WERI-Rb-1 (cell line): ENCODE measurements at regions not wholly inside any gene's neighbourhood (a gene's known extent, or its start where the extent isn't known, plus 50 kb on each side); places are given as distances from the start of the nearest gene placed in this dataset.

Experiments used
- DNase-seq: peaks from one replicate; pipeline ENCODE4 v3.0.0-alpha.2; 2020
- H3K27ac ChIP-seq: fragments of 250-450 bp; sonication (Bioruptor Pico); 2 replicates; pipeline ENCODE4 v1.5.1; 2020; ENCODE audit warnings: mild to moderate bottlenecking, moderate library complexity
- H3K27me3 ChIP-seq: fragments of 250-450 bp; sonication (Bioruptor Pico); 2 replicates; pipeline ENCODE4 v1.5.1; 2021; ENCODE audit warnings: mild to moderate bottlenecking, low read depth, moderate library complexity; ENCODE audit not compliant: insufficient read depth, severe bottlenecking
- H3K36me3 ChIP-seq: fragments of 250-450 bp; sonication (Bioruptor Pico); 2 replicates; pipeline ENCODE4 v1.5.1; 2020; ENCODE audit warnings: mild to moderate bottlenecking, moderate library complexity
- H3K4me3 ChIP-seq: 2 replicates; pipeline ENCODE4 v1.5.1; 2011; ENCODE audit warnings: low read depth, mild to moderate bottlenecking, control low read depth, low read length
- H3K9me3 ChIP-seq: fragments of 250-450 bp; sonication (Bioruptor Pico); 2 replicates; pipeline ENCODE4 v1.5.1; 2021; ENCODE audit warnings: mild to moderate bottlenecking, moderate library complexity; ENCODE audit not compliant: severe bottlenecking
- TF ChIP-seq, protein P1 (sequence below): IDR thresholded peaks from 2 replicates; pipeline ENCODE4 v1.5.1; 2011; ENCODE audit warnings: low read depth, mild to moderate bottlenecking, control low read depth, inconsistent platforms, low read length

DNA sequence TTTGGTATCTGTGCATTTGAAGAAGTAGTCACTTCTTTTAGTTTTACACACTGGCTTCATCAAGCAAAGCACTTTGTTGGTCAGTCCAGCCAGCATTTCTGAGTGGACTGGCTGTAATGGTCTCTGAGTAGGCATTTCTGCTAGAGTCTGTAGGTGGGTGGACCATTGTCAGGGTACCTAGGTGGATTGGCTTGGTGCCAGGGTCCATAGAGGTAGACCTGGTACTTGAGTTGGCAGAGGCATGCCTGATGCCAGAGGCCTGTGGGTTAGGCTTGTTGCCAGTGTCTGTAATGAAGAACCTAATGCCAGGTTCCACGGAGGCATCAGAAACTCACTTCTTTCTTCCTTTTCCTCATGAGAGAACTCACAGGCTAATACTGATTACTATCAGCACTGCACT lies 157.9 kb upstream of the C11orf87 start:
- no peaks in the 10 kb centered on the region for H3K27me3 ChIP-seq
- no peak for DNase-seq
- H3K4me3 ChIP-seq = no peak overlapping the region
- no peaks in the 10 kb centered on the region for H3K9me3 ChIP-seq
- no peak overlapping the region for H3K27ac ChIP-seq
- no peaks in the 10 kb centered on the region for H3K36me3 ChIP-seq
- TF ChIP-seq, protein P1, sequence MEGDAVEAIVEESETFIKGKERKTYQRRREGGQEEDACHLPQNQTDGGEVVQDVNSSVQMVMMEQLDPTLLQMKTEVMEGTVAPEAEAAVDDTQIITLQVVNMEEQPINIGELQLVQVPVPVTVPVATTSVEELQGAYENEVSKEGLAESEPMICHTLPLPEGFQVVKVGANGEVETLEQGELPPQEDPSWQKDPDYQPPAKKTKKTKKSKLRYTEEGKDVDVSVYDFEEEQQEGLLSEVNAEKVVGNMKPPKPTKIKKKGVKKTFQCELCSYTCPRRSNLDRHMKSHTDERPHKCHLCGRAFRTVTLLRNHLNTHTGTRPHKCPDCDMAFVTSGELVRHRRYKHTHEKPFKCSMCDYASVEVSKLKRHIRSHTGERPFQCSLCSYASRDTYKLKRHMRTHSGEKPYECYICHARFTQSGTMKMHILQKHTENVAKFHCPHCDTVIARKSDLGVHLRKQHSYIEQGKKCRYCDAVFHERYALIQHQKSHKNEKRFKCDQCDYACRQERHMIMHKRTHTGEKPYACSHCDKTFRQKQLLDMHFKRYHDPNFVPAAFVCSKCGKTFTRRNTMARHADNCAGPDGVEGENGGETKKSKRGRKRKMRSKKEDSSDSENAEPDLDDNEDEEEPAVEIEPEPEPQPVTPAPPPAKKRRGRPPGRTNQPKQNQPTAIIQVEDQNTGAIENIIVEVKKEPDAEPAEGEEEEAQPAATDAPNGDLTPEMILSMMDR = no peak

DNA sequence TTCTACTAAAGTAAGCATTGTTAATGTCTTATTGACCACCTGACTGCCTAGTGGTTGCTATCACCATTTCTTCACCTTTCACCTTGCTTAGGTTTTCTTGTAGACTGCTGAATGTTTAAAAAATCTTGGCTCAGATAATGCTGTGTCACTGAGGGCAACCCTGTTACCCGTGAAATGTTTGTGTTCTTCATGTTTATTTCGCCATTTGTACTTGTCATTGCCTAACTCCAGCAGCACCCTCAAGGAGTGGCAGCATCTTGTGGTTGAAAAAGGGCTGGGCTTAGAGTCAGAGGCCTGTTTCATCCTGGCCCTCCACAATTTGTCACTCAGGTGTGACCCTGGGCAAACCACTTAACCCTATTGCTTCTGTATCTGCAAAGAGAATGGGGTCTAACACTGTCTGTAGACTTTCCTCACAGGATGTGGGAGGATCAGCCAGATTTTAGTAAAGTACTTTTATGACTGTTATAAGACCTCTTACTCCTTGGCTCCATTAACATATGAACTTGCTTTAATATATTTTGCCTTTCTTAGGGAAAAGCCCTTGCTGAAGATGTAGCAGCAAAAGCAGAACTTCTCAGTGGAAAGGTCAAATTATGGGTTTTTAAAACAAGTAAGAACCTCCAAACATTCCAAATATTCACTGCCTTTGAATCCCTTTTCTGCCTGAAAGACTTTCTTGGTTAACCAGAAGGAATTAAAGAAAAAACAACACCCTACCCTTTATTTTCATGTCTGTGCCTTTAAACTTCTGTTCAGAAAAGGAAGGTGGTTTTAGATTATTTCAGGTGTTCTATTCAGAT lies 154.5 kb upstream of the C11orf87 start:
- Histone ChIP-seq H3K27ac (no peak overlapping the region), H3K9me3 (no peaks in the 10 kb centered on the region), H3K27me3 (no peaks in the 10 kb centered on the region), H3K36me3 (no peaks in the 10 kb centered on the region), H3K4me3 (no peak overlapping the region)
- DNase-seq = no peak
- TF ChIP-seq, protein P1 = no peak

DNA sequence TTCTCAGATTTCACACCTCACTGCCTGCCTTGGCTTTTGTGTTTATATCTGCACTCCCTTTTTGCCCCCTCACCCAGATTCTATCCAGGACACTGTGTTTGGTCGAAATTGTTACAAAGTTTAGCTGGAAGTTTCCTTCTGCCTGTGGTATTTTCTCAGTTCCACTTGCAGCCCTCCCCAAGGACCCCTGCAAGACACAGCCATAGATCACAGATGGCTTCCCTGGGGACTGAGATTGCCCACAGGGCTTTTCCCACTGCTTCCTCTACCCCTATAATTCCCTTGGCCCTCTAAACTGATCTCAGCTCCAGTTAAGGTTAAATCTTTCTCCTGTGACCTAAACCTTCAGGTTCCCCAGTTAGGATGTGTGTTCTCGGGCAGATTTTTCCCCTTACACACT lies 146.1 kb upstream of the C11orf87 start:
- TF ChIP-seq, protein P1 = no peak
- H3K27me3 ChIP-seq = no peaks in the 10 kb centered on the region
- no peak overlapping the region for H3K4me3 ChIP-seq
- no peaks in the 10 kb centered on the region for H3K9me3 ChIP-seq
- H3K36me3 ChIP-seq = no peaks in the 10 kb centered on the region
- DNase-seq = no peak
- no peak overlapping the region for H3K27ac ChIP-seq

DNA sequence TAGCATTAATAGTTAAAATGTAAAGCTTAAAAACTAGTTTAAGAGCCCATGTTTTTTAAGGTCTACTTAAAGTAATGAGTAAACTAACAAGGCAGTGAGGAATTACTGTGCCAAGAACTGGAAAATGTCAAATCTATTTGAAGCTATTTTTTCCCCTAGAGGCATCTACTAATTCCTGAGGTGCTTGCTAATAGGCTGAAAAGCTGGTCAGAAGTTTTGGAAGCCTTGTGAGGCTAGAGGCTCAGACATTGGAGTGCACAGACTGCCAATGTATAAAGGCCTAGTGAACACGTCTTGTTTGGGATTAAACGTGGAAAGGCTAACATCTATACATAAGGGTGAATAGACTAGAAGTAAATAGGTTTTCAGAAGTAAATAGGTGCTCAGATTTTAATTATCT lies 136.5 kb upstream of the C11orf87 start:
- H3K4me3 ChIP-seq = no peak overlapping the region
- DNase-seq = no peak
- no peak overlapping the region for H3K27ac ChIP-seq
- TF ChIP-seq, protein P1 = no peak
- no peaks in the 10 kb centered on the region for H3K36me3 ChIP-seq
- H3K27me3 ChIP-seq = no peaks in the 10 kb centered on the region
- no peaks in the 10 kb centered on the region for H3K9me3 ChIP-seq

DNA sequence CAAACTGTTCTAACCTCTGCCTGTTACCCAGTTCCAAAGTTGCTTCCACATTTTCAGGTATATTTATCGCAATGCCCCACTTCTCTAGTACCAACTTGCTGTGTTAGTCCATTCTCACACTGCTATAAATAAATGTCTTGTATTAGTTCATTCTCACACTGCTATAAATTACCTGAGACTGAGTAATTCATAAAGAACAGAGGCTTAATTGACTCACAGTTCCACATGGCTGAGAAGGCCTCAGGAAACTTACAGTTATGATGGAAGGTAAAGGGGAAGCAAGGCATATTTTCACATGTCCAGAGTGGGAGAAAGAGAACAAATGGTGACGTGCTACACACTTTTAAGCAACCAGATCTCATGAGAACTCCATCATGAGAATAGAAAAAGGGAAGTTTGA lies 130.4 kb upstream of the C11orf87 start:
- TF ChIP-seq, protein P1 = no peak
- Histone ChIP-seq H3K36me3 (no peaks in the 10 kb centered on the region), H3K27ac (no peak overlapping the region), H3K27me3 (no peaks in the 10 kb centered on the region), H3K4me3 (no peak overlapping the region), H3K9me3 (no peaks in the 10 kb centered on the region)
- no peak for DNase-seq

DNA sequence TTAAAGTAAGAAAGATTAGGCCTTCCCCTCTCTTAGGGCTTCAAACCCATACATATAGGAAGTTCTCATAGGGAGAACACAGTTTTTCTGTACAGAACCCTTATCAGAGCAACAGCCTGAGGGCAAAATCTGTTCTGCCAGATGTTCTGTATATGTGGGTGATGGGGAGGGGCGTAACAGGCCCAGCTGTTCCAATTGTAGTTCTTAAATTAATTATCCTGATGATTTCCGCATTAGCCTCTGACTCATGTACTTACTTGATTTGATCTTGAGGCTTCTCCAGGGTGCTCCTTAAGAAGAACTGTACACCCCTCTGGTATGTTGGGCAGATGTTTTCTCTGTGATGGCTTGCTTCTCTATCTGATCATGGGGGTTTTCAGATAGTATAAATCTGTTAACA lies 123.1 kb upstream of the C11orf87 start:
- no peak for DNase-seq
- Histone ChIP-seq H3K4me3 (no peak overlapping the region), H3K36me3 (no peaks in the 10 kb centered on the region), H3K9me3 (no peaks in the 10 kb centered on the region), H3K27me3 (no peaks in the 10 kb centered on the region), H3K27ac (no peak overlapping the region)
- TF ChIP-seq, protein P1 = no peak
